Naive thymus-derived CD8-positive, alpha-beta T cell (primary cell): ENCODE measurements at regions not wholly inside any gene's neighbourhood (a gene's known extent, or its start where the extent isn't known, plus 50 kb on each side); places are given as distances from the start of the nearest gene placed in this dataset.
"Not testable (repeated sequence)": the region's sequence is repeated elsewhere in the genome, so short reads cannot be mapped to it uniquely, and the experiment has no call there.

Experiments
- ATAC-seq, 2 donors: fragments of 150-1000 bp; cut with Tn5 transposase in 1 of 2; sonication (Bioruptor Pico), chemical (Tn5 transposase) in 1 of 2; 1 replicate in 1 of 2; 2 replicates in 1 of 2; pipeline ENCODE4 v1.10.0; 2021; ENCODE audit warnings: mild to moderate bottlenecking in 2 of 2, moderate library complexity in 2 of 2
- POLR2A ChIA-PET: fragments of 350-600 bp; sonication (Branson Sonifier 250); formaldehyde crosslinking; loops from one replicate; lab custom pipeline; 2021; ENCODE audit warnings: antibody characterized with exemption; lab: Charles Lee
- DNase-seq, 10 donors: peaks; one replicate each; pipeline versions ENCODE4 v3.0.0 to v3.0.0-alpha.2; 2020 to 2022
- H3K27ac Mint-ChIP-seq, 10 donors: one replicate each; pipeline ENCODE4 v1.8.0; 2020 to 2022; ENCODE audit warnings: mild to moderate bottlenecking in 10 of 10, mixed read lengths in 10 of 10, moderate library complexity in 4 of 10, inconsistent platforms in 1 of 10
- H3K27me3 Mint-ChIP-seq, 5 donors: one replicate each; pipeline ENCODE4 v1.8.0; 2021 to 2022; ENCODE audit warnings: mixed read lengths in 5 of 5
- H3K36me3 Mint-ChIP-seq, 3 donors: one replicate each; pipeline ENCODE4 v1.8.0; 2020 to 2022; ENCODE audit warnings: mixed read lengths in 3 of 3, mild to moderate bottlenecking in 2 of 3, inconsistent platforms in 1 of 3
- H3K4me1 Mint-ChIP-seq, 4 donors: one replicate each; pipeline ENCODE4 v1.8.0; 2021 to 2022; ENCODE audit warnings: mixed read lengths in 4 of 4
- H3K4me3 Mint-ChIP-seq, 10 donors: one replicate each; pipeline ENCODE4 v1.8.0; 2020 to 2022; ENCODE audit warnings: mild to moderate bottlenecking in 10 of 10, mixed read lengths in 10 of 10, moderate library complexity in 6 of 10, inconsistent platforms in 1 of 10
- H3K9me3 Mint-ChIP-seq, 9 donors: one replicate each; pipeline ENCODE4 v1.8.0; 2020 to 2022; ENCODE audit warnings: mixed read lengths in 9 of 9, mild to moderate bottlenecking in 3 of 9, inconsistent platforms in 1 of 9, moderate library complexity in 1 of 9

GRCh38 chr1:161454865-161455707, 50.2 kb upstream of the FCGR2A start:
- H3K4me1 Mint-ChIP-seq, POLR2A ChIA-PET, H3K4me3 Mint-ChIP-seq, H3K9me3 Mint-ChIP-seq, DNase-seq, H3K36me3 Mint-ChIP-seq, H3K27ac Mint-ChIP-seq: not testable (repeated sequence)
- peak; percentile 25 to 31 for ATAC-seq
- peaks cover 0 to 10% (median 2%) of the 10 kb centered on the region in 5 donors for H3K27me3 Mint-ChIP-seq

GRCh38 chr1:161453950-161454864, 51.0 kb upstream of the FCGR2A start:
- H3K27me3 Mint-ChIP-seq, result peaks cover 0 to 10% (median 2%) of the 10 kb centered on the region in 5 donors
- POLR2A ChIA-PET, H3K36me3 Mint-ChIP-seq, H3K9me3 Mint-ChIP-seq, H3K4me3 Mint-ChIP-seq, H3K27ac Mint-ChIP-seq, H3K4me1 Mint-ChIP-seq: not testable (repeated sequence)
- DNase-seq (peak in 1 of 10 donors; percentile 8), ATAC-seq (peak; percentile 39 to 53)

GRCh38 chr1:161451698-161452348, 53.4 kb upstream of the FCGR2A start:
- ATAC-seq, H3K9me3 Mint-ChIP-seq, H3K27ac Mint-ChIP-seq, H3K27me3 Mint-ChIP-seq, H3K4me1 Mint-ChIP-seq, H3K4me3 Mint-ChIP-seq, DNase-seq, POLR2A ChIA-PET, H3K36me3 Mint-ChIP-seq: not testable (repeated sequence)

- ATAC-seq, POLR2A ChIA-PET, H3K27ac Mint-ChIP-seq, H3K27me3 Mint-ChIP-seq, H3K4me3 Mint-ChIP-seq, H3K4me1 Mint-ChIP-seq, H3K36me3 Mint-ChIP-seq, H3K9me3 Mint-ChIP-seq, DNase-seq: not testable (repeated sequence)
Observed at GRCh38 chr1:161447760-161448332, 57.4 kb upstream of the FCGR2A start.

DNA sequence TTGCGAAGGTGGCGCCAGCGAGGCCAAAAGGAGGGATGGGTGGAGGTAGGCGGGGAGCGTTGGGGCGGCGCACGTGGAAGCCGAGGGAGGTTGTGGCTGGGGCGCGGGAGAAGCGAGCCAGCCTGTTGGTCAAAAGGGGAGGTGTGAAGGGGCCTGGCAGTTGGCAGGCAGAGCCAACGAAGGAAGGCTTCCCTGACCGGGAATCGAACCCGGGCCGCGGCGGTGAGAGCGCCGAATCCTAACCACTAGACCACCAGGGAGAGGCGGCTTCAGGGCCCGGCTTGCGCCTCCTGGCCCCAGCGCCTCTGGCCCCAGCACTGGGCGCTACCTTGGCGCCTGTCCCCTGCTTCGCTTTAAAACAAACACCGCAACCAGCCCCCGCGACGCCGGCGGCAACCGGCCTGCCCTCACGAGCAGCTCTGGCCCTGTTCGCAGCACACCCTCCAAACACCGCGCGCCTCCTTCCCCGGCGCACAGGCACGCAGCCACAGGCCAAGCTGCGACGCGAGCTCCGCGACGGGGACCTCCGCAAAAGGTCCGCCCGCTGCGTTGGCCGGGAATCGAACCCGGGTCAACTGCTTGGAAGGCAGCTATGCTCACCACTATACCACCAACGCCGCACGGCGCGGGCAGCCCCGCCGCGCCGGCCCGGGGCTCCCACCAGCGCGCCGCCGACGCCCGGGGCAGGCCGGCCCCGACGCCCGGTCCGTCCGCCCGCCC, 58.1 kb upstream of the FCGR2A start:
- H3K4me1 Mint-ChIP-seq, DNase-seq, H3K9me3 Mint-ChIP-seq, POLR2A ChIA-PET, H3K4me3 Mint-ChIP-seq, H3K27ac Mint-ChIP-seq, H3K27me3 Mint-ChIP-seq, H3K36me3 Mint-ChIP-seq: not testable (repeated sequence)
- ATAC-seq, result peak in 1 of 2 donors; percentile 9

- H3K4me1 Mint-ChIP-seq, H3K27ac Mint-ChIP-seq, POLR2A ChIA-PET, H3K4me3 Mint-ChIP-seq, ATAC-seq, H3K36me3 Mint-ChIP-seq, H3K9me3 Mint-ChIP-seq: not testable (repeated sequence)
- peak in 2 of 10 donors; percentile 20 to 36 for DNase-seq
- peaks cover 3 to 12% (median 5%) of the 10 kb centered on the region in 5 donors for H3K27me3 Mint-ChIP-seq
Observed at GRCh38 chr1:161444725-161445124, 60.5 kb upstream of the FCGR2A start.

- POLR2A ChIA-PET, DNase-seq, H3K36me3 Mint-ChIP-seq, H3K9me3 Mint-ChIP-seq, ATAC-seq, H3K27ac Mint-ChIP-seq: not testable (repeated sequence)
- Mint-ChIP-seq H3K27me3 (peaks cover 7 to 17% (median 10%) of the 10 kb centered on the region in 5 donors), H3K4me1 (peaks cover 2 to 12% (median 9%) of the 10 kb centered on the region in 4 donors), H3K4me3 (peak overlapping the region in 2 of 10 donors; percentile 0 to 15)
Observed at GRCh38 chr1:161444255-161444654, 61.0 kb upstream of the FCGR2A start.

DNA sequence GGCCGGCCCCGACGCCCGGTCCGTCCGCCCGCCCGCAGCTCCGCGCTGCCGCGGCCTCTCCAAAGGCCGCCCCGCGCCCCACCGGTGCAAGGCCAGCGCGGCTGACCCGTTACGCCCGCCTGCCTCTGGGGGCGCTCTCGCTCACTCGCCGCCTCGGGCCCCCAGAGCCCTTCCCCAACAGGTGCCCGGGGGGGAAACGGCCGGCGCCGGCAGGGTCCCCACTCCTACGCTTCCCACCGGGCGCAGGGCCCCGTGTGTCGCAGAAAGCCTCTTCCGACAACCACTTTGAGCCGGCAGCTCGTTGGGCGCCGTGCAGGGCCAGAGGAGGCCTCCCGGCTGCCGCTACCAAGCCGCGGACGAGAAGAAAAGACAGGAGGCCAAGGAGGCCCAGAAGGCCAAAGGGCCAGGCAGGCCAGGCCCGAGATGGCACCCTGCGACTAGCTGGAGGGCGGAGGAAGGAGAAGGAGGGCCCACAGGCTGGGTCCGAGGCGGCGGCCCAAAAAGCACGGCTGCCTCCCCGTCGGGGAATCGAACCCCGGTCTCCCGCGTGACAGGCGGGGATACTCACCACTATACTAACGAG, 64.9 kb upstream of the FCGR2A start:
- peak overlapping the region in 1 of 10 donors; percentile 40 for H3K27ac Mint-ChIP-seq
- peaks cover 32 to 42% (median 34%) of the 10 kb centered on the region in 5 donors for H3K27me3 Mint-ChIP-seq

DNA sequence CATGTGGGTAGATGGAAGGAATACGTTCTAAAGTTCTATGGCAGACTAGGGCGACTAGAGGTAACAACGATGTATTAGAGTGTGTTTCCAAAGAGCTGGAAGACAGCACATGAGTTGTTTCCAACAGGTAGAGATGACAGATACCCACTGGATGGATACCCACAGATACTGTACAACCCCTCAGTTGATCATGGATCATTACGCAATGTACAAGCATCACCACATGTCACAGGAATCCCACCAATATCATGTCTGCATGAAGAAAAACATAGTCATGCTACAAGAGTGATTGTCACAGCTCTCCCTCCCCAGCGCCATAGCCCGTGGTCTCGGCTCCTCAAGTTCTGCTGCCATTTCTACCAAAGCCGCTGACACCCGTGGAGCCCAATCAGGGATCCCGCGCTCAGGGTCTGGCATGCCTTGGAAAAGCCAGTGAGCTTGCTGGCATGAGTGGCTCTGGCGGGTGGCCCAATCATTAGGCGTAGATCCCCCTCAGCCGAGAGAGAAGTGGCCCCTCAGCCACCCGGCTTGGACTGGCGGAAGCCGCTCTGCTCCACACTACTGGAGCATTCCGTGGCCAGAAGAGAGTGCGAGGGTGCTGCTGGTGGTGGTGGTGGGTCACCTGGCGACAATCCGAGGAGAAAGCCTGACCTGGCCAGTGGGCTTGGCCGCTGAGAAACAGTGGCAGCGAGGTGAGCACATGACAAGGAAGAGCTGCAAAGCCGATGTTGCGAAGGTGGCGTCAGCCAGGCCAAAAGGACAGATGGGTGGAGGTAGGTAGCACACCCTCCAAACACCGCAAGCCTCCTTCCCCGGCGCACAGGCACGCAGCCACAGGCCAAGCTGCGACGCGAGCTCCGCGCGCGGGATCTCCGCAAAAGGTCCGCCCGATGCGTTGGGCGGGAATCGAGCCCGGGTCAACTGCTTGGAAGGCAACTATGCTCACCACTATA, 65.7 kb upstream of the FCGR2A start:
- Mint-ChIP-seq H3K4me3 (peak overlapping the region; percentile 61 to 84 (median 77)), H3K27me3 (peaks cover 32 to 48% (median 36%) of the 10 kb centered on the region in 5 donors), H3K4me1 (peaks cover 2 to 17% (median 11%) of the 10 kb centered on the region in 4 donors), H3K27ac (no peak overlapping the region), H3K36me3 (peaks cover 2 to 10% (median 5%) of the 10 kb centered on the region in 3 donors), H3K9me3 (peaks cover 0 to 7% (median 0%) of the 10 kb centered on the region in 9 donors)
- ATAC-seq, result peak in 1 of 2 donors; percentile 25
- peak in 1 of 10 donors; percentile 15 for DNase-seq
- POLR2A ChIA-PET, result interaction anchor here (0.6 to 1.6 kb wide), 3 partner anchors 39 to 90 kb away, joined by 3 to 5 read pairs (median 3); no protein-coding TSS in a partner anchor

More for the DNA sequence above, 64.9 kb upstream of the FCGR2A start:
- POLR2A ChIA-PET, result interaction anchor here (0.6 to 1.6 kb wide), 3 partner anchors 40 to 89 kb away, joined by 3 to 5 read pairs (median 3); no protein-coding TSS in a partner anchor
- peaks cover 2 to 17% (median 11%) of the 10 kb centered on the region in 4 donors for H3K4me1 Mint-ChIP-seq
- peak overlapping the region; percentile 70 to 88 (median 82) for H3K4me3 Mint-ChIP-seq
- peaks cover 2 to 10% (median 5%) of the 10 kb centered on the region in 3 donors for H3K36me3 Mint-ChIP-seq
- DNase-seq (peak in 9 of 10 donors; percentile 18 to 63 (median 46)), ATAC-seq (peak; percentile 66 to 72)
- peaks cover 0 to 7% (median 0%) of the 10 kb centered on the region in 9 donors for H3K9me3 Mint-ChIP-seq

DNA sequence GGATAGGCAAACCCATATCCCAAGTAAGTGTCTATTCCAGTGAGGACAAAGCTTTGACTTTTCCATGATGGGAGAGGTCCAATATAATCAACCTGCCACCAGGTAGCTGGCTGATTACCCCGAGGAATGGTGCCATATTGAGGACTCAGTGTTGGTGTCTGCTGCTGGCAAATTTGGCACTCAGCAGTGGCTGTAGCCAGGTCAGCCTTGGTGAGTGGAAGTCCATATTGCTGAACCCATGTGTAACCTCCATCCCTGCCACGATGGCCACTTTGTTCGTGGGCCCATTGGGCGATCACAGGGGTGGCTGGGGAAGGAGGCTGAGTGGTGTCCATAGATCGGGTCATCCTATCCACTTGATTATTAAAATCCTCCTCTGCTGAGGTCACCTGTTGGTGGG, 65.5 kb upstream of the CFAP126 start:
- POLR2A ChIA-PET, H3K27ac Mint-ChIP-seq, DNase-seq, H3K4me1 Mint-ChIP-seq, H3K9me3 Mint-ChIP-seq, H3K4me3 Mint-ChIP-seq, ATAC-seq: not testable (repeated sequence)
- peaks cover 0 to 17% (median 6%) of the 10 kb centered on the region in 3 donors for H3K36me3 Mint-ChIP-seq
- H3K27me3 Mint-ChIP-seq, result peaks cover 39 to 80% (median 54%) of the 10 kb centered on the region in 5 donors
